ENCODE measurements at regions not wholly inside any gene's neighbourhood (a gene's known extent, or its start where the extent isn't known, plus 50 kb on each side); places are given as distances from the start of the nearest gene placed in this dataset.

- DNase-seq (ENCODE audit: low read depth in 2 of 2) = no peak
Observed at GRCh38 chr6:44606504-44606903, 219.0 kb downstream of the CDC5L start.

DNA sequence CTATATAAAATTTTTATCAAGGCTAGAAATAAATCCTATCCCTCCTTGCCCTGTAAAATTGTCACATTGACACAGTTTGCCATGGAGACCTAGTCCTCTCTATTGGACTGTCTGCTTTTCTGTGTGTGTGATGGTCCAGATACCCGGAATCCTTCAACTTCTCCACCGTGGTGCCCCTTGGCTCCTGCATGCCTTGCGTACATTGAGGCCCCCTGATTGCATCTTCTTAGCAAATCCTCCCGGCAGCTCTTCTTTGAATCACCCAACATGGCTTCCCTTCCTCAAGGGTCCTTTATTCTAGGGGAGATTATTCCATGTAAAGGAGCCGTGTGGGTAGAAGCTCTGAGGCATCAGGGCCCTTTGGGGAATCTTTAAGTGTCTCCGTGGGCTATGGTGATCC lies 219.5 kb downstream of the CDC5L start:
- DNase-seq (ENCODE audit: low read depth in 2 of 2) = no peak

DNA sequence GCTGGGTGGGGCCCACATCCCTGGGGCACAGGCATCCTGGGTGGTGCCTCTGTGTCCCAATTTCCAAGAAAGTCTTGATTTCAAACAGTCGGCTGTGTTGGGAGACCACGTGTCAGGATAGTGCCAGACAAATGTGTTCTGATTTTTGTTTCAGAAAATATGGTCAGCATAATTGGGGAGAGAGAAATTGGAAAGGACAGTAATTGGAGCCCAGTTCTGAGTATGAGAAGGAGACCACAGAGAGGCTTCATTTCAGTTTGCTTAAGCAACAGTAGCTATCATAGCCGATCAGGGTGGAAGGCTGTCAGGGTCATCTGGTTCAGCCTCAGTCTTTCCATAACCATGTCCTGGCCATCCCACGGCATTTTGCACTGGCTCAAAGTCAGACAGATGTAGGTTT lies 220.7 kb downstream of the CDC5L start:
- DNase-seq (ENCODE audit: low read depth in 2 of 2) = no peak

- no peak for DNase-seq (ENCODE audit: low read depth in 2 of 2)
Observed at GRCh38 chr6:44609051-44609612, 221.6 kb downstream of the CDC5L start.

DNA sequence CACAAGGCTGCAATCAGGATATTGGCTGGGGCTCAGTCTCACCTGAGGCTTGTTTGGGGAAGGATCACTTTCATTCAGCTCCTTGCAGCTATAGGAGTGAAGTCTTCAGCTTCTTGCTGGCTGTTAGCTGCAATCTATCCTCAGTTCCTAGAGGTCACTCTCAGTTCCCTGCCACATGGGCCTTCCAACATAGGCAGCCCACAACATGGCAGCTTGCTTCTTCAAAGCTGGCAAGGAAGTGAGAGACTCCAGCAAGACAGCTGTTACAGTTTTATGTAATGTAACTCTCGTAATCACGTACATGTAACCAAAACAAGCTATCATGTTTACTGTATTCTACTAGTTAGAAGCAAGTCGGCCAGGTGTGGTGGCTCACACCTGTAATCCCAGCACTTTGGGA lies 226.9 kb downstream of the CDC5L start:
- DNase-seq (ENCODE audit: low read depth in 2 of 2) = no peak

DNA sequence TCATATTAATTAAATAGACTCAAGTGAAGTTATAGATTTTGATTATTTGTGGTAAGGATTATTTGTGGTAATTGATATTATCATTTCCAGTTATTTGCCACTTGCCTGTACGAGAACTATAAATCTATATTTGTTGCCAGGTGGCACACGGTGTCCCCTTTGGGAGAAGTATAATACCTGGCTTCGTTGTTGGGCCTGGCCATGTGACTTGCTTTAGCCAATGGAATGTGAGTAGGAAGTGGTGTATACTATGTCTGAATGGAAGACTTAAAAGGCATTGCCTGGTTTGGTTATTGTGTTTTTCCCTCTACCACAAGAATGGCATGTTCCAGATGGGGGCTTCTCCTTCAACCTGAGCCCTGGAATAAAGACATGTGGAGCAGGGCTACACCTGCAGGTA lies 228.1 kb downstream of the CDC5L start:
- DNase-seq (ENCODE audit: low read depth in 2 of 2) = no peak

DNA sequence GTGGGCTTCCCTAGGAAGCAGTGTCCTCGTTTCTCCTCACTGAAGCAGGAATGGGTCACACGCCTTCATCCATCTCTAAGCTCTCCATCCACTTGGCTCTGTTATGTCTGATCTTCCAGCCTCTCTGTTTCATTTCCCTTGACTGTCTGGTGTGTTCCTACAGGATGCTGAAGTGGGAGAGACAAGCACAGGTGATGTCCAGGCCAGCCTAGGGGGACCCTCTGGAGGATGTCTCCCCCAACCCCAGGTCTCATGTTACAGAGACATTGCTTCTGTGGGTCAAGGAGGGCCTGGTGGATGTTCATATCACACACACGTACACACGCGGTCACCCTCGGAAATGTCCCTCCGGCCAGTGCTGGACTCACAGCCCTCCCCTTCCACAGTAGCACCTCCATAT lies 229.9 kb downstream of the CDC5L start:
- DNase-seq (ENCODE audit: low read depth in 2 of 2) = no peak

- DNase-seq (ENCODE audit: low read depth in 2 of 2) = no peak
Observed at GRCh38 chr6:44618371-44618770, 230.9 kb downstream of the CDC5L start.

GRCh38 chr6:44620922-44621321 lies 233.4 kb downstream of the CDC5L start:
- DNase-seq (ENCODE audit: low read depth in 2 of 2) = no peak

- no peak for DNase-seq (ENCODE audit: low read depth in 2 of 2)
Observed at GRCh38 chr6:44621846-44622245, 234.3 kb downstream of the CDC5L start.

DNA sequence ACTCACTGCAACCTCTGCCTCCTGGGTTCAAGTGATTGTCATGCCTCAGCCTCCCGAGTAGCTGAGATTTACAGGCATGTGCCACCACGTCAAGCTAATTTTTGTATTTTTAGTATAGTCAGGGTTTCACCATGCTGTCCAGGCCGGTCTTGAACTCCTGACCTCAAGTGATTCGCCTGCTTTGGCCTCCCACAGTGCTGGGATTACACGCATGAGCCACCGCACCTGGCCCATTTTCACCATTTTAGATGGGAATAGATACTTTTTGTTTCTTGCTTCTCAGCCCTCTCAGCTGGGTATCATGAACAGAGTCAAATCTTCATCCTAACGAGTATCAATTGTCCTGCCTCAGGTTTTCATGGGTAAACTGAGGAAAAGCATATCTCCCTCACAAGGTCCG lies 235.0 kb downstream of the CDC5L start:
- DNase-seq (ENCODE audit: low read depth in 2 of 2) = no peak

- no peak for DNase-seq (ENCODE audit: low read depth in 2 of 2)
Observed at GRCh38 chr6:44622956-44623355, 235.4 kb downstream of the CDC5L start.

- no peak for DNase-seq (ENCODE audit: low read depth in 2 of 2)
Observed at GRCh38 chr6:44624226-44624625, 236.7 kb downstream of the CDC5L start.

DNA sequence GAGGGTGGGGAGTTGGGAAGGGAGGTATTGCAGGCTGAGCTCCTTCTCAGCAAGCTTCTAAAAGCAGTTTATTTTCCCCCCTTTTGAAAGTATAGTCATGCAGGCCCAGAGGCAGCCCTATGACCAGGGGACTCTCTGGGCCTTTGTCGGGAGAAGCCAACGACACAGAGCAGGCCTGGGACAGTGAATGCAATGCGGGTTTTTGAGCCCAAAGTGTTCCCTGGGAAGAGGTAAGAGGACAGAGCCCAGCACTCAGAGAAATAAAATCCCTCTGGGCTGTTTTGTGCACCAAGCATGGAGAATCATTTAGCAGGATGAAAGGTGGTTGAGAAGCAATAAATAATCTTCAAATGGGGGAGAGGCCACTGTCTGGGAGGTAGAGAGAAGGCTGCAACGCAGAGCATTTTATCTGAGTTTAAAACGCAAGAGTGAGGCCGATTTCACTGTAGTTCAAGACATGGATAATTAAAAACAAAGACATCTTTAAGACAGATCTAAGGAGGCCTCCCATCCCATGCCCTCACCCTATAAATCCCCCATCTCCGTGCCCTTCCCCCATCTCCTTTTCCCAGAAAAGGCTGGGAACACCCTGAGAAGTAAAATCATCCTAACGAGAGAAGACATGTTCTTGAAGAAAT lies 237.5 kb downstream of the CDC5L start:
- no peak for DNase-seq (ENCODE audit: low read depth in 2 of 2)

DNA sequence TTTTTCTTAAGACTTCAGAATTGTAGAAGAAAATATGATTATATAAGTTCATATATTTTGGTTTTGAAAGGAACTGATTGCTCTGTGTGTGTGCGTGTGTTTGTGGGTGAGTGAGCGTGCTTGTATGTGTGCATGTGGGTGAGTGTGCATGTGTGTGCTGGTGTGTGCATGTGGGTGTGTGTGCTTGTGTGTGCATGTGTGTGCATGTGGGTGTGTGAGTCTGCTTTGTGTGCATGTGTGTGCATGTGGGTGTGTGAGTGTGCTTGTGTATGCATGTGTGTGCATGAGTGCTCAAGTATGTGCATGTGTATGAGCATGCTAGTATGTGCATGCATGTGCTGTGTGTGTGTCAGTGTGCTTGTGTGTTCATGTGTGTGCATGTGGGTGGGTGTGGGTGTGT lies 238.5 kb downstream of the CDC5L start:
- no peak for DNase-seq (ENCODE audit: low read depth in 2 of 2)

GRCh38 chr6:44626616-44627015 lies 239.1 kb downstream of the CDC5L start:
- no peak for DNase-seq (ENCODE audit: low read depth in 2 of 2)

DNA sequence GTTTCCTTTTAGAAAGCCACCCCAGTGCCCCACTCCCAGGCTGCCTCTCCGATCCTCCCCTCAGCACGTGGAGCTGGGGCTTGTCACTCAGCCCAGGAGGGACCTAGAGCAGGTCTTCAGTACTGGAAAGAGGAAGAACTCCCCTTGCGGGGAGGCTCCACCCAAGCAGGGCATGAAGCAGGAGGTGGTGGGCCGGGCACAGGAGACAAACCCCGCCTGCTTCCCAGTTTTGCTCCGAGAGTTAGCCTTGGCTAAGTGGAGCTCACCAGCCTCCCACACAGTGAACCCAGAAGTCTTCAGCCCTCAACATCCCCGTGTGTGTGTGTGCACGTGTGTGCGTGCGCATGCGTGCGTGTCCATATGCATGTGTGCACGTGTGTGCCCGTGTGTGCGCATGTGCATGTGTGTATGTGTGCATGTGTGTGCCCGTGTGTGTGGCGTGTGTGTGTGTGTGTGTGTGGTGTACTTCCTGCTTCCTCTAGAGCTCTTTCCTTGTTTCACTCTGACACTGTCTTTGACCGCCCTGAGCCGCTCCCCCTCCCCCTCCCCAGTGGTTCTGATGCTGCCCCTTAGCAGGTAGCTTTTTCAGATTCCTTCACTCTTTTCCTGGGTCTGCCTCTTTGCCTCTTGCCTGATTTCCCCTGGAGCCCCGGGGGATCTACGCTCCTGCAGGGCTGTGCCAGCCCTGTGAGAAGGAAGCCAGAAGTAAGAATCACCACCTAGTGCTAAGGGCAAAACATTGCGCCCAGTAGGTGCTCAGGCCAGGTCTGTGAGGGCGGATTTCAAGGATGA lies 239.8 kb downstream of the CDC5L start:
- DNase-seq (ENCODE audit: low read depth in 2 of 2) = no peak

DNA sequence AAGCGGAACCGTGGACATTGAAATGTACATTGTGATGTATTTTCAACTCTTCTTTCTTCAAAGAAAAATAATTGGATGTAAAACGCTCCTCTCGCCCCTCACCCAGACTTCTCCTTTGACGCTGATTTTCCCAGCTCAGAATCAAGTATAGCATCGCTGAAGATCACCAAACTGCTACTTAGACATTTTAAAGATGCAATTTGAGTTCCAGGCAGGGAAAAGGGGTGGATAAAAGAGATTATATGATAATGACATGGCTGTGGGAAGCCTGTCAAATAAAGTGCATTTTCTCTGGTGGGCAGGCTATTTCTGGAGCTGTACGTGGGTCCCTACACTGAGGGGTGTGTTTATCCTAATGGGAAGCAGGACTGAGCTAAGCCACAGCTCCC lies 240.4 kb downstream of the CDC5L start:
- DNase-seq (ENCODE audit: low read depth in 2 of 2) = no peak

DNA sequence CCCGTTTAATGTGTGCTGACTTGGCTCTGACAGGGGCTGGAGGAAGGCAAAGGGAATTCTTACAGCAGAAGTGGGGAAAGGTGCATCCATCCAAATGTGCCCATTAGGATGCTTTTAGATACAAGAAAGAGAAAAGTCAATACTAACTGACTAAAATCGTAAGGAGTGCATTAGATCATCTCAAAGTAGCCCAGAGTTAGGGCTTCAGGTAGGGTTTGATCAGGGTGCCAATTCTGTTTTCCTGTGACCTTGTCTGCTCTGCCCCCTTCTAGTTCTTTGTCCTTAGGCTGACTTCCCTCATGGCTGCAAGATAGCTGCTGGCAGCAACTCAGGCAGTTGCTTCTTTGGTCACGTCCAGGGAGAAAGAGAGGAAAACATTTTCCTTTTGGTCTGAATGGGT lies 240.8 kb downstream of the CDC5L start:
- DNase-seq (ENCODE audit: low read depth in 2 of 2) = no peak

- no peak for DNase-seq (ENCODE audit: low read depth in 2 of 2)
Observed at GRCh38 chr6:44629636-44630035, 242.1 kb downstream of the CDC5L start.

GRCh38 chr6:44630125-44631028 lies 242.9 kb downstream of the CDC5L start:
- DNase-seq (ENCODE audit: low read depth in 2 of 2) = no peak

DNA sequence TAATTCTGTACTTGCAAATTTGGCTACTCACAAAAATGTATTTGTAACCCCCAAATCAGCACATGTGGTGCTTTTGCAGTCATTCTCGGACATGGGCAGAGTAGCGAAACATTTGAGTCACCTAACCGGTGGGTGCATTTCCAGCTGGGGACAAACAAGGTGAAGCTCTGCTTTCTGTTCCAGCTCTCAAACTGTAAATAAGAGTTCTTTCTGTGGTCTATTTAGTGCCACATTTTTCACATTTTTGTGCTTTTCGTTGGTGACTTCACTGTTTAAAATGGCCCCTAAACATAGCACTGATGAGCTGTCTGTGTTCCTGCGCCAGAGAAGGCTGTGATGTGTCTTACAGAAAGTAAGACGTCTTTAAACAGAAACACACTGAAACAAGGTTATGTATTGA lies 244.5 kb downstream of the CDC5L start:
- DNase-seq (ENCODE audit: low read depth in 2 of 2) = no peak

Measured in stimulated activated CD8-positive, alpha-beta memory T cell treated with anti-CD3 and anti-CD28 coated beads, Interleukin-2, amount 100 ng/mL, for 1 hour (primary cell).